CD14-positive monocyte (primary cell): ENCODE measurements at regions not wholly inside any gene's neighbourhood (a gene's known extent, or its start where the extent isn't known, plus 50 kb on each side); places are given as distances from the start of the nearest gene placed in this dataset.

Source experiments
- DNase-seq, 3 donors: peaks; one replicate each; pipeline ENCODE4 v3.0.0-alpha.2; 2011 to 2022
- H2AFZ ChIP-seq: 2 replicates; pipeline ENCODE4 v1.6.0; 2012; ENCODE audit warnings: mild to moderate bottlenecking, low read depth, low read length, inconsistent platforms; ENCODE audit not compliant: insufficient read depth, poor library complexity, severe bottlenecking
- H3K27ac ChIP-seq, 2 donors: 1 replicate in 1 of 2; 2 replicates in 1 of 2; pipeline ENCODE4 v1.5.1; 2012 to 2013; ENCODE audit warnings: low read length in 2 of 2, control low read depth in 1 of 2, inconsistent platforms in 1 of 2, low read depth in 1 of 2, mild to moderate bottlenecking in 1 of 2
- H3K27me3 ChIP-seq, 2 donors: one replicate each; pipeline versions ENCODE4 v1.6.0 to v1.6.1; 2011 to 2013; ENCODE audit warnings: low read length in 2 of 2; ENCODE audit not compliant: control insufficient read depth in 2 of 2, insufficient read depth in 2 of 2
- H3K36me3 ChIP-seq, 2 donors: replicated peaks in 1 of 2; 1 replicate in 1 of 2; 2 replicates in 1 of 2; pipeline versions ENCODE4 v1.5.1 to v1.6.1; 2012 to 2013; ENCODE audit warnings: low read length in 2 of 2, control low read depth in 1 of 2, inconsistent platforms in 1 of 2, mild to moderate bottlenecking in 1 of 2; ENCODE audit not compliant: insufficient read depth in 2 of 2, control insufficient read depth in 1 of 2
- H3K4me1 ChIP-seq, 2 donors: 1 replicate in 1 of 2; 2 replicates in 1 of 2; pipeline versions ENCODE4 v1.5.1 to v1.6.1; 2012 to 2013; ENCODE audit warnings: low read length in 2 of 2, control low read depth in 1 of 2, inconsistent platforms in 1 of 2, mild to moderate bottlenecking in 1 of 2, moderate library complexity in 1 of 2; ENCODE audit not compliant: insufficient read depth in 2 of 2, control insufficient read depth in 1 of 2
- H3K4me2 ChIP-seq: replicated peaks from 2 replicates; pipeline ENCODE3; 2012; ENCODE audit warnings: low read length, moderate library complexity, mild to moderate bottlenecking; ENCODE audit not compliant: poor library complexity, severe bottlenecking; ENCODE audit errors: extremely low read depth
- H3K4me3 ChIP-seq, 3 experiments: fragments of 200-600 bp in 1 of 3; sonication (generic) in 1 of 3; replicated peaks in 1 of 3; 1 replicate in 2 of 3; 2 replicates in 1 of 3; pipeline ENCODE4 v1.5.1; 2011 to 2013; ENCODE audit warnings: low read length in 3 of 3, mild to moderate bottlenecking in 3 of 3, control low read depth in 2 of 3, low read depth in 2 of 3, inconsistent platforms in 1 of 3, moderate library complexity in 1 of 3
- H3K79me2 ChIP-seq: 2 replicates; pipeline ENCODE4 v1.6.0; 2012; ENCODE audit warnings: mild to moderate bottlenecking, control low read depth, inconsistent platforms, low read length, moderate library complexity; ENCODE audit not compliant: insufficient read depth
- H3K9ac ChIP-seq: 2 replicates; pipeline ENCODE4 v1.6.0; 2017; ENCODE audit warnings: low read length, mild to moderate bottlenecking; ENCODE audit not compliant: insufficient read depth, poor library complexity, severe bottlenecking
- H3K9me3 ChIP-seq, 2 donors: replicated peaks in 1 of 2; 1 replicate in 1 of 2; 2 replicates in 1 of 2; pipeline versions ENCODE4 v1.5.1 to v1.6.1; 2012 to 2013; ENCODE audit warnings: low read length in 2 of 2, control low read depth in 1 of 2; ENCODE audit not compliant: control insufficient read depth in 1 of 2, insufficient read depth in 1 of 2
- H4K20me1 ChIP-seq: 2 replicates; pipeline ENCODE4 v1.6.0; 2012; ENCODE audit warnings: mild to moderate bottlenecking, low read length, control low read depth, moderate library complexity; ENCODE audit not compliant: insufficient read depth
- H3K27ac Mint-ChIP-seq, 7 donors: one replicate each; pipeline ENCODE4 v1.8.0; 2020; ENCODE audit warnings: mild to moderate bottlenecking in 7 of 7, mixed read lengths in 7 of 7, moderate library complexity in 6 of 7, inconsistent platforms in 2 of 7
- H3K27me3 Mint-ChIP-seq, 3 donors: one replicate each; pipeline ENCODE4 v1.8.0; 2021 to 2022; ENCODE audit warnings: low read depth in 3 of 3, mild to moderate bottlenecking in 3 of 3, mixed read lengths in 3 of 3, moderate library complexity in 3 of 3, inconsistent platforms in 1 of 3
- H3K36me3 Mint-ChIP-seq, 2 donors: one replicate each; pipeline ENCODE4 v1.8.0; 2020; ENCODE audit warnings: mixed read lengths in 2 of 2, inconsistent platforms in 1 of 2, mild to moderate bottlenecking in 1 of 2
- H3K4me1 Mint-ChIP-seq: one replicate; pipeline ENCODE4 v1.8.0; 2020; ENCODE audit warnings: mild to moderate bottlenecking, mixed read lengths
- H3K4me3 Mint-ChIP-seq, 2 donors: one replicate each; pipeline ENCODE4 v1.8.0; 2020; ENCODE audit warnings: mild to moderate bottlenecking in 2 of 2, mixed read lengths in 2 of 2, moderate library complexity in 1 of 2
- H3K9me3 Mint-ChIP-seq, 7 donors: one replicate each; pipeline ENCODE4 v1.8.0; 2020 to 2022; ENCODE audit warnings: mixed read lengths in 7 of 7, mild to moderate bottlenecking in 6 of 7, moderate library complexity in 6 of 7, inconsistent platforms in 2 of 7
- CTCF ChIP-seq: fragments of 200-600 bp; IDR thresholded peaks from one replicate; pipeline ENCODE4 v1.8.0; 2022; ENCODE audit warnings: antibody characterized with exemption, mild to moderate bottlenecking
- WGBS: methylation state at CpG from one replicate; pipeline ENCODE4 v1.1.5; 2013; ENCODE audit warnings: missing lambda C conversion rate; ENCODE audit not compliant: insufficient coverage; 5-methylcytosine and 5-hydroxymethylcytosine counted together
- intact Hi-C, 2 donors: fragments of 100-400 bp; cut with micrococcal nuclease; formaldehyde crosslinking; loops; one replicate each; pipeline versions ENCODE4 v1.15.0 to v1.15.1; 2023

- Histone ChIP-seq H3K9ac (no peak overlapping the region), H3K27ac (no peak overlapping the region), H3K79me2 (no peaks in the 10 kb centered on the region), H4K20me1 (no peaks in the 10 kb centered on the region), H3K4me1 (no peaks in the 10 kb centered on the region), H3K4me2 (no peak overlapping the region), H3K27me3 (no peaks in the 10 kb centered on the region), H3K4me3 (no peak overlapping the region), H3K36me3 (no peaks in the 10 kb centered on the region), H3K9me3 (no peaks in the 10 kb centered on the region), H2AFZ (no peak overlapping the region)
- H3K4me1 Mint-ChIP-seq: no peaks in the 10 kb centered on the region
- TF ChIP-seq CTCF: no peak
- H3K36me3 Mint-ChIP-seq: no peaks in the 10 kb centered on the region
- H3K4me3 Mint-ChIP-seq: no peak overlapping the region
- no peak overlapping the region for H3K27ac Mint-ChIP-seq
- no CpG with 5 or more reads among the region's 6 CpGs for WGBS
- DNase-seq: no peak
- intact Hi-C loops: no loop called here
- H3K9me3 Mint-ChIP-seq: peaks cover 0 to 3% (median 0%) of the 10 kb centered on the region in 7 donors
- no peaks in the 10 kb centered on the region for H3K27me3 Mint-ChIP-seq
Measured at GRCh38 chr16:60811051-60811608, 1225.1 kb downstream of the CDH8 start.

GRCh38 chr16:60810250-60810649 is 1226.0 kb downstream of the CDH8 start:
- no peak for DNase-seq
- Histone ChIP-seq H3K27me3 (no peaks in the 10 kb centered on the region), H3K9ac (no peak overlapping the region), H3K36me3 (no peaks in the 10 kb centered on the region), H3K27ac (no peak overlapping the region), H3K4me1 (no peaks in the 10 kb centered on the region), H3K4me3 (no peak overlapping the region), H3K4me2 (no peak overlapping the region), H3K79me2 (no peaks in the 10 kb centered on the region), H3K9me3 (no peaks in the 10 kb centered on the region), H2AFZ (no peak overlapping the region), H4K20me1 (no peaks in the 10 kb centered on the region)
- Mint-ChIP-seq H3K4me1 (no peaks in the 10 kb centered on the region), H3K36me3 (no peaks in the 10 kb centered on the region), H3K27me3 (no peaks in the 10 kb centered on the region), H3K27ac (no peak overlapping the region), H3K9me3 (peaks cover 0 to 3% (median 0%) of the 10 kb centered on the region in 7 donors), H3K4me3 (no peak overlapping the region)
- TF ChIP-seq CTCF: no peak
- intact Hi-C loops: no loop called here
